ENCODE measurements at regions not wholly inside any gene's neighbourhood (a gene's known extent, or its start where the extent isn't known, plus 50 kb on each side); places are given as distances from the start of the nearest gene placed in this dataset.

DNA sequence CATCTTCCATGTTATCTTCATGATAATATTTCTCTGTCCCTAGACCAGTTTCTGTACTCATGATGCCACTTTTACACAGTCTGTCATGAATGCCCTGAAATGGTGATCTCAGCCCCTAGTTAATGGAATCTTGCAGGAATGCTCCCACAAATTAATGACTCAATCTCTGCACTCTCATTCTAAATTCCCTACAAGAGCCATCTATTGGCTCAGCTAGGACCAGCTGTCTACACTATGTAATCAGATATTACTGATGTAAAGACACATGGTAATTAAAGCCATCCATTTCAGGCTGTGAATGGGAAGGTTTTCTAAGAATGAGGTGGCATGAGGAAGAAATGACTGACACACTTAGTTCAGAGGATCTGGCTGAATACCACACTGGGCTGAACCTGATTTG lies 199.1 kb upstream of the KCND3 start:
- TF ChIP-seq, protein P1, sequence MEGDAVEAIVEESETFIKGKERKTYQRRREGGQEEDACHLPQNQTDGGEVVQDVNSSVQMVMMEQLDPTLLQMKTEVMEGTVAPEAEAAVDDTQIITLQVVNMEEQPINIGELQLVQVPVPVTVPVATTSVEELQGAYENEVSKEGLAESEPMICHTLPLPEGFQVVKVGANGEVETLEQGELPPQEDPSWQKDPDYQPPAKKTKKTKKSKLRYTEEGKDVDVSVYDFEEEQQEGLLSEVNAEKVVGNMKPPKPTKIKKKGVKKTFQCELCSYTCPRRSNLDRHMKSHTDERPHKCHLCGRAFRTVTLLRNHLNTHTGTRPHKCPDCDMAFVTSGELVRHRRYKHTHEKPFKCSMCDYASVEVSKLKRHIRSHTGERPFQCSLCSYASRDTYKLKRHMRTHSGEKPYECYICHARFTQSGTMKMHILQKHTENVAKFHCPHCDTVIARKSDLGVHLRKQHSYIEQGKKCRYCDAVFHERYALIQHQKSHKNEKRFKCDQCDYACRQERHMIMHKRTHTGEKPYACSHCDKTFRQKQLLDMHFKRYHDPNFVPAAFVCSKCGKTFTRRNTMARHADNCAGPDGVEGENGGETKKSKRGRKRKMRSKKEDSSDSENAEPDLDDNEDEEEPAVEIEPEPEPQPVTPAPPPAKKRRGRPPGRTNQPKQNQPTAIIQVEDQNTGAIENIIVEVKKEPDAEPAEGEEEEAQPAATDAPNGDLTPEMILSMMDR (IDR thresholded peaks at IDR 0.05; ENCODE audit: low read depth, low read length, missing control alignments), result no peak
- no peak overlapping the region for H3K4me3 ChIP-seq (ENCODE audit: low read depth, low read length)
- DNase-seq (ENCODE audit: low read depth), result no peak

DNA sequence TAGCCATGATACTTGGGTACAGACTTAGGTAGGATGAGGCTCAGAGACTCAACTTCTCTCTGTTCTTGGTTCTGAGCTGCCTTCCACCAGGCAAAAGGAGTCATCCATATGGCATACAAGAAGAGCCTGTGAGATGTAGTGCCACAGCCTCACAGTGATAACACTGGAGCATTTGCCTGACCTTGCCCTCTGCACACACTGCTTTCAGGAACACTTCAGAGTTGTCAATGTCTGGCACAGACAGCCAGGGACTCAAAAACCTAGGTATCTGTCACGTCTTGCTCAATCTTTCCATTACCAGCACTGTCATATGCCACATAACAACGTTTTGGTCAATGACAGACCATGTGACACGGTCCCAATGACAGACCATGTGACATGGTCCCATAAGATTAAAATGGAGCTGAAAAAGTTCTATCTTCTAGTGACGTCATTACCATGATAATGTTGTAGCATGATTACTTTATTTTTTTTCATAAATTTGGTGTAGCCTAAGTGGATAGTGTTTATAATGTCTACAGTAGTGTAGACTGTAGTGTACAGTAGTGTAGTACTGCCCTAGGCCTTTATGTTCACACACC lies 199.9 kb upstream of the CTTNBP2NL start:
- no peak overlapping the region for H3K4me3 ChIP-seq (ENCODE audit: low read depth, low read length)
- TF ChIP-seq, protein P1 (IDR thresholded peaks at IDR 0.05; ENCODE audit: low read depth, low read length, missing control alignments), result no peak
- DNase-seq (ENCODE audit: low read depth), result no peak

DNA sequence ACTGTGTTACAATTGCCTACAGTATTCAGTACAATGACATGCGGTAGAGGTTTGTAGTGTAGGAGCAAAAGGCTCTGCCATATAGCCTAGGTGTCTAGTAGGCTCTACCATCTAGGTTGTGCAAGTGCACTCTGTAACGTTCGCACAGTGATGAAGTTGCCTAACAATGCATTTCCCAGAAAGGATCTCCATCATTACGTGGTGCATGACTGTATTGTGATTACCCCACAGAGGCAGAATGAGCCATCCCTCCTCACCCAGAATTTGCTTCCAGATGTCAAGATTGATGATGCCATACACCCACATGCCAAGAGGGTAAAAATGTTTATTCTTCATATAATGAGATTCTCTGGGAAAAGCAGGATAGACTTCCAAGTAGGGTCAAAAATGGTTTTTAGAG lies 199.3 kb upstream of the CTTNBP2NL start:
- TF ChIP-seq, protein P1 (IDR thresholded peaks at IDR 0.05; ENCODE audit: low read depth, low read length, missing control alignments), result no peak
- no peak overlapping the region for H3K4me3 ChIP-seq (ENCODE audit: low read depth, low read length)
- DNase-seq (ENCODE audit: low read depth), result no peak

DNA sequence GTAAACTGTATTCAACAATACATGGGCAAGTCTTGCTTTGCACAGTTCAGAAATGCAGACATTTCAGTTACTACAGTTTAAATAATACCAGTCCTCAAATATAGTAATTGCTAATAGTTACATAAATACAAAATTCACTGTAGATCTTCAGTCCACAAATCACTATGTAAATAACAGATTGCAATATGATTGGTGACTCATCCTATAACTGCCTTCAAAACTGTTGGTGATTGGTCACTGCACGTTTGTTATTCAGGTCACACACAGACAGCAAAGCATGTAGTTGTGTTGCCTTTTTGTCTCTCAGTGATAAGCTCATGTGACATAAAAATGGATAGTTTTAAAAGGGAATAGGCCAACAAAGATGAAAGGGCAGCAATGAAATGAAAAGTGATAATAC lies 186.5 kb upstream of the CTTNBP2NL start:
- no peak for DNase-seq (ENCODE audit: low read depth)
- no peak overlapping the region for H3K4me3 ChIP-seq (ENCODE audit: low read depth, low read length)
- TF ChIP-seq, protein P1 (IDR thresholded peaks at IDR 0.05; ENCODE audit: low read depth, low read length, missing control alignments), result no peak

DNA sequence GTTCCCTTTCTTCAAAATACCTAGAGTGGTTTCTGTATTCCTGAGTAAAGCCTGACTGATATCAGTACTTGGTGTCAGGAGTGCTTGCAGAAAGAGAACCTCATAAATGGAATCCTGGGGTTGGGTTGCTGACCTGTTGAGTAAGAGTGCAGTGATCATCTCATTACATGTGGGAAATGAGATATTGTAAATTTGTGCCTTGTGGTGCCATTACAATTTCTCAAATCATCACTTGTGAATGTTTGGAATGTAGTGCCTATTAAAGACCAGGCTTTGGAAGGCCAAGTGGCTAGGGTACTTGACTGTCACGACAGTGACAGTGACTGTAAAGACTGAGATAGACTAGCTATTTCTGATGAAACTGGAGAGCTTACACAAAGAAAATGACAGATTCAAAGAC lies 176.7 kb upstream of the CTTNBP2NL start:
- no peak overlapping the region for H3K4me3 ChIP-seq (ENCODE audit: low read depth, low read length)
- TF ChIP-seq, protein P1 (IDR thresholded peaks at IDR 0.05; ENCODE audit: low read depth, low read length, missing control alignments), result no peak
- no peak for DNase-seq (ENCODE audit: low read depth)

DNA sequence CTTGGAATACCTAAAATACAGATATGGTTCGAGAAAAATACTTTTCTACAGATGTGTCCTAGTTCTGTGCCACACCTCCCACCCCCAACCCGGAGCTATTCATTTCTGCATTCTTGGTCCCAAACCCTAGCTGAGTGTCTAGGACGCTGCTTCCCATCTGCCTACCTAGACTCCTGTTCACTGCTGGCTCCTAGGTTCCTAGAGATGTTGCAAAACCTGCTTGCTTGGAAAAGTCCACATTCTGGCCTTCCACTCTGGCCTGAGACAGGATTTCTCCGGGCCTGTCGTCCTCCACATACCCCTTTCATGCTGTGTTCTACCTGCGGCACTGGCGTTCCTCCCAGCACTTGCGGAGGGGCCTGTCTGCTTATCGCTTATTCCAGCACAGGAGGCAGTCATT lies 165.8 kb upstream of the CTTNBP2NL start:
- H3K4me3 ChIP-seq (ENCODE audit: low read depth, low read length), result no peak overlapping the region
- no peak for DNase-seq (ENCODE audit: low read depth)
- TF ChIP-seq, protein P1 (IDR thresholded peaks at IDR 0.05; ENCODE audit: low read depth, low read length, missing control alignments), result no peak

DNA sequence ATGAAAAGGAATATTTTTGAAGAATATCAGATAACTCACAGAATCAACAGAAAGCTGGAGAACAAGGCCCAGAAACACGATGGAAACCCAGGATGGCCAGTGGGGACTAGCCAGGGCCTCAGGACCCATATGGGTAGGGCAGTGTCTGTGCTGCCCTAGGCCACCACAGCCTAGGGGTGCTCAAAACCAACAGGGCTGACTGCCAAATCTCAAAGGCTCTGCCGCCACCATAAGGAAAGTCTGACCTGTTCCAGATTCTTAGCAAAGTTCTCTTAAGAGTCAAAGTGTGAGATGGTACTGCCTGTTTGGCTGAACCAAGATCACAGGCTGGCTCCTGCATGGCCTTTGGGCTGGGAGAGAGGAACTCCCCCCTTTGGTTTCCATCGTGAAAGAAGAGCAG lies 164.7 kb upstream of the CTTNBP2NL start:
- no peak overlapping the region for H3K4me3 ChIP-seq (ENCODE audit: low read depth, low read length)
- DNase-seq (ENCODE audit: low read depth), result no peak
- TF ChIP-seq, protein P1 (IDR thresholded peaks at IDR 0.05; ENCODE audit: low read depth, low read length, missing control alignments), result no peak
